ENCODE measurements at regions not wholly inside any gene's neighbourhood (a gene's known extent, or its start where the extent isn't known, plus 50 kb on each side); places are given as distances from the start of the nearest gene placed in this dataset.

- Histone ChIP-seq H3K9me3 (no peaks in the 10 kb centered on the region), H3K9ac (ENCODE audit: low read depth in 2 of 2, low read length in 2 of 2) (no peak overlapping the region), H3K4me1 (no peaks in the 10 kb centered on the region), H3K4me3 (no peak overlapping the region), H3K36me3 (no peaks in the 10 kb centered on the region), H3K27me3 (no peaks in the 10 kb centered on the region), H3K27ac (no peak overlapping the region)
- TF ChIP-seq CTCF (IDR thresholded peaks at IDR 0.05), result no peak
- no peak for DNase-seq
- intact Hi-C loops (cut with DNase I), result no loop called here
Observed at GRCh38 chr11:130642994-130643393, 194.5 kb downstream of the ADAMTS15 start.

GRCh38 chr11:130644187-130644586 lies 195.7 kb downstream of the ADAMTS15 start:
- DNase-seq, result peak; percentile 79
- Histone ChIP-seq H3K9me3 (no peaks in the 10 kb centered on the region), H3K4me1 (no peaks in the 10 kb centered on the region), H3K27ac (peak overlapping the region; percentile 62), H3K4me3 (no peak overlapping the region), H3K36me3 (no peaks in the 10 kb centered on the region), H3K27me3 (no peaks in the 10 kb centered on the region), H3K9ac (ENCODE audit: low read depth in 2 of 2, low read length in 2 of 2) (no peak overlapping the region)
- intact Hi-C loops (cut with DNase I), result no loop called here
- TF ChIP-seq CTCF (IDR thresholded peaks at IDR 0.05), result no peak

- Histone ChIP-seq H3K36me3 (no peaks in the 10 kb centered on the region), H3K9ac (ENCODE audit: low read depth in 2 of 2, low read length in 2 of 2) (peak overlapping the region in 1 of 2 donors; percentile 42), H3K27me3 (no peaks in the 10 kb centered on the region), H3K4me3 (no peak overlapping the region), H3K9me3 (no peaks in the 10 kb centered on the region), H3K4me1 (no peaks in the 10 kb centered on the region), H3K27ac (peak overlapping the region; percentile 62)
- intact Hi-C loops (cut with DNase I), result no loop called here
- DNase-seq, result peak; percentile 46
- TF ChIP-seq CTCF (IDR thresholded peaks at IDR 0.05), result no peak
Observed at GRCh38 chr11:130645164-130645842, 196.9 kb downstream of the ADAMTS15 start.

GRCh38 chr11:130645843-130646197 lies 197.4 kb downstream of the ADAMTS15 start:
- DNase-seq, result no peak
- H3K27ac ChIP-seq, result peak overlapping the region; percentile 62
- no peak for TF ChIP-seq CTCF (IDR thresholded peaks at IDR 0.05)
- H3K9me3 ChIP-seq, result no peaks in the 10 kb centered on the region
- H3K9ac ChIP-seq (ENCODE audit: low read depth in 2 of 2, low read length in 2 of 2), result peak overlapping the region in 1 of 2 donors; percentile 42
- H3K4me1 ChIP-seq, result no peaks in the 10 kb centered on the region
- intact Hi-C loops (cut with DNase I), result no loop called here
- H3K4me3 ChIP-seq, result no peak overlapping the region
- H3K27me3 ChIP-seq, result no peaks in the 10 kb centered on the region
- no peaks in the 10 kb centered on the region for H3K36me3 ChIP-seq

GRCh38 chr11:130646881-130647280 lies 198.4 kb downstream of the ADAMTS15 start:
- Histone ChIP-seq H3K9me3 (no peaks in the 10 kb centered on the region), H3K27ac (no peak overlapping the region), H3K27me3 (no peaks in the 10 kb centered on the region), H3K9ac (ENCODE audit: low read depth in 2 of 2, low read length in 2 of 2) (no peak overlapping the region), H3K4me1 (no peaks in the 10 kb centered on the region), H3K4me3 (no peak overlapping the region), H3K36me3 (no peaks in the 10 kb centered on the region)
- intact Hi-C loops (cut with DNase I), result no loop called here
- DNase-seq, result no peak
- TF ChIP-seq CTCF (IDR thresholded peaks at IDR 0.05), result no peak
